ENCODE measurements at regions not wholly inside any gene's neighbourhood (a gene's known extent, or its start where the extent isn't known, plus 50 kb on each side); places are given as distances from the start of the nearest gene placed in this dataset.

- no peak overlapping the region for H3K27ac ChIP-seq
- 63% methylated on average over 3 of the region's 3 CpGs; no CpG with 5 or more reads in 1 of the 2 donors for WGBS, 2 donors (ENCODE audit: low coverage in 1 of 2)
- no peaks in the 10 kb centered on the region for H3K27me3 ChIP-seq
- peaks cover 0 to 8% (median 0%) of the 10 kb centered on the region in 3 donors for H3K4me1 ChIP-seq
- no peak overlapping the region for H3K4me3 ChIP-seq
- no peaks in the 10 kb centered on the region for H3K36me3 ChIP-seq
- no peaks in the 10 kb centered on the region for H3K9me3 ChIP-seq
- no peak for ATAC-seq
- TF ChIP-seq POLR2A (IDR thresholded peaks at IDR 0.05) (no peak), POLR2AphosphoS5 (IDR thresholded peaks at IDR 0.05) (no peak), CTCF (IDR thresholded peaks at IDR 0.05) (no peak), EP300 (IDR thresholded peaks at IDR 0.05) (no peak)
Measured at GRCh38 chr14:34299360-34299759, 162.7 kb downstream of the SPTSSA start.

GRCh38 chr14:34297786-34298520 lies 164.1 kb downstream of the SPTSSA start:
- ATAC-seq = no peak
- 59 to 74% methylated on average over 6 of the region's 6 CpGs for WGBS, 2 donors (ENCODE audit: low coverage in 1 of 2)
- Histone ChIP-seq H3K27ac (no peak overlapping the region), H3K4me3 (no peak overlapping the region), H3K4me1 (peaks cover 0 to 8% (median 0%) of the 10 kb centered on the region in 3 donors), H3K27me3 (no peaks in the 10 kb centered on the region), H3K36me3 (no peaks in the 10 kb centered on the region), H3K9me3 (no peaks in the 10 kb centered on the region)
- TF ChIP-seq POLR2AphosphoS5 (IDR thresholded peaks at IDR 0.05) (no peak), CTCF (IDR thresholded peaks at IDR 0.05) (no peak), POLR2A (IDR thresholded peaks at IDR 0.05) (no peak), EP300 (IDR thresholded peaks at IDR 0.05) (no peak)

GRCh38 chr14:34283590-34283989 lies 178.4 kb downstream of the SPTSSA start:
- H3K9me3 ChIP-seq = no peaks in the 10 kb centered on the region
- no peak overlapping the region for H3K4me3 ChIP-seq
- no peak for TF ChIP-seq POLR2AphosphoS5 (IDR thresholded peaks at IDR 0.05)
- no peak for TF ChIP-seq POLR2A (IDR thresholded peaks at IDR 0.05)
- no peak for TF ChIP-seq CTCF (IDR thresholded peaks at IDR 0.05)
- TF ChIP-seq EP300 (IDR thresholded peaks at IDR 0.05) = no peak
- H3K27ac ChIP-seq = no peak overlapping the region
- H3K27me3 ChIP-seq = no peaks in the 10 kb centered on the region
- H3K4me1 ChIP-seq = no peaks in the 10 kb centered on the region
- no peaks in the 10 kb centered on the region for H3K36me3 ChIP-seq
- ATAC-seq = no peak

DNA sequence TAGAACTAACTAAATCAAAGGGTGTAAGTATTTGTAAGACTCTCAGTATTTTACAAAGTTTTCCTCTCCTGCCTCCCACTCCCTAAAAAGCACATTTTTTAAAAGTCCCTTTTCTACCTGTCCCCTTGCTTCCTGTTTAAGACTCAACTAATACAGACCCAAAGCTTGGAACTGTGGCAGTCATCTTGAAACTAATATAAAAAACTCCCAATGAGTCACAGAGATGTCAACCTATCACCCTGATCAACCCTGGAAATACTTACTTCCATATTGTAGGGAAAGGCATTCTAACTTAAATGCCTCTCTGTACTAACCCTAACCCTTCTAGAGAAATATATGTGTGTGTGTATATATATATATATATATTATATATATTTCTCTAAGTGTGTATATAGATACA lies 184.8 kb downstream of the SPTSSA start:
- no peaks in the 10 kb centered on the region for H3K27me3 ChIP-seq
- H3K4me1 ChIP-seq = no peaks in the 10 kb centered on the region
- ATAC-seq = no peak
- TF ChIP-seq POLR2A (IDR thresholded peaks at IDR 0.05) (no peak), EP300 (IDR thresholded peaks at IDR 0.05) (no peak), CTCF (IDR thresholded peaks at IDR 0.05) (no peak), POLR2AphosphoS5 (IDR thresholded peaks at IDR 0.05) (no peak)
- H3K4me3 ChIP-seq = no peak overlapping the region
- no peaks in the 10 kb centered on the region for H3K36me3 ChIP-seq
- no peaks in the 10 kb centered on the region for H3K9me3 ChIP-seq
- H3K27ac ChIP-seq = no peak overlapping the region

GRCh38 chr14:34275530-34275929 lies 186.5 kb downstream of the SPTSSA start:
- WGBS, 2 donors (ENCODE audit: low coverage in 1 of 2) = 36 to 42% methylated on average over 1 of the region's 1 CpG
- Histone ChIP-seq H3K4me1 (no peaks in the 10 kb centered on the region), H3K4me3 (no peak overlapping the region), H3K27me3 (no peaks in the 10 kb centered on the region), H3K9me3 (no peaks in the 10 kb centered on the region), H3K36me3 (no peaks in the 10 kb centered on the region), H3K27ac (no peak overlapping the region)
- no peak for TF ChIP-seq POLR2AphosphoS5 (IDR thresholded peaks at IDR 0.05)
- no peak for TF ChIP-seq POLR2A (IDR thresholded peaks at IDR 0.05)
- TF ChIP-seq EP300 (IDR thresholded peaks at IDR 0.05) = no peak
- TF ChIP-seq CTCF (IDR thresholded peaks at IDR 0.05) = no peak
- no peak for ATAC-seq
